ENCODE measurements at regions not wholly inside any gene's neighbourhood (a gene's known extent, or its start where the extent isn't known, plus 50 kb on each side); places are given as distances from the start of the nearest gene placed in this dataset.

- TF ChIP-seq SUZ12 (IDR thresholded peaks at IDR 0.05; ENCODE audit: extremely low read depth, insufficient read depth, insufficient read length), result no peak
- TF ChIP-seq YY1 (IDR thresholded peaks at IDR 0.05; ENCODE audit: insufficient read depth, insufficient read length), result no peak
- TF ChIP-seq ZNF274 (IDR thresholded peaks at IDR 0.05; ENCODE audit: low read depth, low read length), result no peak
- no peaks in the 10 kb centered on the region for H3K4me1 ChIP-seq (ENCODE audit: insufficient read depth, insufficient read length)
- H3K27me3 ChIP-seq (ENCODE audit: insufficient read depth, insufficient read length), result no peaks in the 10 kb centered on the region
- H3K9me3 ChIP-seq (ENCODE audit: insufficient read depth, low read length), result no peaks in the 10 kb centered on the region
- no peak for DNase-seq (ENCODE audit: low read depth, low spot score)
- H3K9ac ChIP-seq (ENCODE audit: insufficient read length, low read depth), result no peak overlapping the region
- H3K36me3 ChIP-seq (ENCODE audit: insufficient read depth, insufficient read length, low read length), result no peaks in the 10 kb centered on the region
- no peak overlapping the region for H3K4me3 ChIP-seq (ENCODE audit: insufficient read length, low read depth)
These were observed 173.0 kb downstream of the PCSK1 start for GRCh38 chr5:96260009-96260408.

- H3K4me3 ChIP-seq (ENCODE audit: insufficient read length, low read depth), result no peak overlapping the region
- H3K9me3 ChIP-seq (ENCODE audit: insufficient read depth, low read length), result no peaks in the 10 kb centered on the region
- TF ChIP-seq YY1 (IDR thresholded peaks at IDR 0.05; ENCODE audit: insufficient read depth, insufficient read length) (no peak), SUZ12 (IDR thresholded peaks at IDR 0.05; ENCODE audit: extremely low read depth, insufficient read depth, insufficient read length) (no peak), ZNF274 (IDR thresholded peaks at IDR 0.05; ENCODE audit: low read depth, low read length) (no peak)
- H3K9ac ChIP-seq (ENCODE audit: insufficient read length, low read depth), result no peak overlapping the region
- no peaks in the 10 kb centered on the region for H3K27me3 ChIP-seq (ENCODE audit: insufficient read depth, insufficient read length)
- H3K36me3 ChIP-seq (ENCODE audit: insufficient read depth, insufficient read length, low read length), result no peaks in the 10 kb centered on the region
- no peak for DNase-seq (ENCODE audit: low read depth, low spot score)
- H3K4me1 ChIP-seq (ENCODE audit: insufficient read depth, insufficient read length), result no peaks in the 10 kb centered on the region
These were observed 173.8 kb downstream of the PCSK1 start for GRCh38 chr5:96259151-96259772.

- no peak for DNase-seq (ENCODE audit: low read depth, low spot score)
- H3K9me3 ChIP-seq (ENCODE audit: insufficient read depth, low read length), result no peaks in the 10 kb centered on the region
- TF ChIP-seq SUZ12 (IDR thresholded peaks at IDR 0.05; ENCODE audit: extremely low read depth, insufficient read depth, insufficient read length) (no peak), YY1 (IDR thresholded peaks at IDR 0.05; ENCODE audit: insufficient read depth, insufficient read length) (no peak)
- no peak overlapping the region for H3K9ac ChIP-seq (ENCODE audit: insufficient read length, low read depth)
- H3K4me3 ChIP-seq (ENCODE audit: insufficient read length, low read depth), result no peak overlapping the region
- no peaks in the 10 kb centered on the region for H3K36me3 ChIP-seq (ENCODE audit: insufficient read depth, insufficient read length, low read length)
- H3K27me3 ChIP-seq (ENCODE audit: insufficient read depth, insufficient read length), result no peaks in the 10 kb centered on the region
- H3K4me1 ChIP-seq (ENCODE audit: insufficient read depth, insufficient read length), result no peaks in the 10 kb centered on the region
These were observed 174.4 kb downstream of the PCSK1 start for GRCh38 chr5:96258692-96259091.

GRCh38 chr5:96257904-96258303 is 175.1 kb downstream of the PCSK1 start:
- Histone ChIP-seq H3K9me3 (ENCODE audit: insufficient read depth, low read length) (no peaks in the 10 kb centered on the region), H3K4me3 (ENCODE audit: insufficient read length, low read depth) (no peak overlapping the region), H3K27me3 (ENCODE audit: insufficient read depth, insufficient read length) (no peaks in the 10 kb centered on the region), H3K9ac (ENCODE audit: insufficient read length, low read depth) (no peak overlapping the region), H3K36me3 (ENCODE audit: insufficient read depth, insufficient read length, low read length) (no peaks in the 10 kb centered on the region), H3K4me1 (ENCODE audit: insufficient read depth, insufficient read length) (no peaks in the 10 kb centered on the region)
- no peak for DNase-seq (ENCODE audit: low read depth, low spot score)
- TF ChIP-seq SUZ12 (IDR thresholded peaks at IDR 0.05; ENCODE audit: extremely low read depth, insufficient read depth, insufficient read length) (no peak), YY1 (IDR thresholded peaks at IDR 0.05; ENCODE audit: insufficient read depth, insufficient read length) (no peak), ZNF274 (IDR thresholded peaks at IDR 0.05; ENCODE audit: low read depth, low read length) (no peak)

GRCh38 chr5:96256795-96257470 is 176.1 kb downstream of the PCSK1 start:
- TF ChIP-seq ZNF274 (IDR thresholded peaks at IDR 0.05; ENCODE audit: low read depth, low read length) (no peak), SUZ12 (IDR thresholded peaks at IDR 0.05; ENCODE audit: extremely low read depth, insufficient read depth, insufficient read length) (no peak), YY1 (IDR thresholded peaks at IDR 0.05; ENCODE audit: insufficient read depth, insufficient read length) (no peak)
- no peaks in the 10 kb centered on the region for H3K27me3 ChIP-seq (ENCODE audit: insufficient read depth, insufficient read length)
- no peaks in the 10 kb centered on the region for H3K36me3 ChIP-seq (ENCODE audit: insufficient read depth, insufficient read length, low read length)
- H3K4me1 ChIP-seq (ENCODE audit: insufficient read depth, insufficient read length), result no peaks in the 10 kb centered on the region
- H3K9me3 ChIP-seq (ENCODE audit: insufficient read depth, low read length), result no peaks in the 10 kb centered on the region
- H3K4me3 ChIP-seq (ENCODE audit: insufficient read length, low read depth), result no peak overlapping the region
- no peak for DNase-seq (ENCODE audit: low read depth, low spot score)
- H3K9ac ChIP-seq (ENCODE audit: insufficient read length, low read depth), result no peak overlapping the region

- H3K4me3 ChIP-seq (ENCODE audit: insufficient read length, low read depth), result no peak overlapping the region
- TF ChIP-seq YY1 (IDR thresholded peaks at IDR 0.05; ENCODE audit: insufficient read depth, insufficient read length) (no peak), SUZ12 (IDR thresholded peaks at IDR 0.05; ENCODE audit: extremely low read depth, insufficient read depth, insufficient read length) (no peak), ZNF274 (IDR thresholded peaks at IDR 0.05; ENCODE audit: low read depth, low read length) (no peak)
- H3K36me3 ChIP-seq (ENCODE audit: insufficient read depth, insufficient read length, low read length), result no peaks in the 10 kb centered on the region
- DNase-seq (ENCODE audit: low read depth, low spot score), result no peak
- no peaks in the 10 kb centered on the region for H3K9me3 ChIP-seq (ENCODE audit: insufficient read depth, low read length)
- H3K27me3 ChIP-seq (ENCODE audit: insufficient read depth, insufficient read length), result no peaks in the 10 kb centered on the region
- no peak overlapping the region for H3K9ac ChIP-seq (ENCODE audit: insufficient read length, low read depth)
- no peaks in the 10 kb centered on the region for H3K4me1 ChIP-seq (ENCODE audit: insufficient read depth, insufficient read length)
These were observed 177.9 kb downstream of the PCSK1 start for GRCh38 chr5:96254980-96255691.

- Histone ChIP-seq H3K4me1 (ENCODE audit: insufficient read depth, insufficient read length) (no peaks in the 10 kb centered on the region), H3K36me3 (ENCODE audit: insufficient read depth, insufficient read length, low read length) (no peaks in the 10 kb centered on the region), H3K4me3 (ENCODE audit: insufficient read length, low read depth) (no peak overlapping the region), H3K9ac (ENCODE audit: insufficient read length, low read depth) (no peak overlapping the region), H3K27me3 (ENCODE audit: insufficient read depth, insufficient read length) (no peaks in the 10 kb centered on the region), H3K9me3 (ENCODE audit: insufficient read depth, low read length) (no peaks in the 10 kb centered on the region)
- TF ChIP-seq ZNF274 (IDR thresholded peaks at IDR 0.05; ENCODE audit: low read depth, low read length) (no peak), SUZ12 (IDR thresholded peaks at IDR 0.05; ENCODE audit: extremely low read depth, insufficient read depth, insufficient read length) (no peak), YY1 (IDR thresholded peaks at IDR 0.05; ENCODE audit: insufficient read depth, insufficient read length) (no peak)
- no peak for DNase-seq (ENCODE audit: low read depth, low spot score)
These were observed 179.9 kb downstream of the PCSK1 start for GRCh38 chr5:96253140-96253539.
